ENCODE measurements at regions not wholly inside any gene's neighbourhood (a gene's known extent, or its start where the extent isn't known, plus 50 kb on each side); places are given as distances from the start of the nearest gene placed in this dataset.

GRCh38 chr3:178950676-178951075, 120.9 kb downstream of the ZMAT3 start:
- no peak for TF ChIP-seq CEBPB (IDR thresholded peaks at IDR 0.05)
- TF ChIP-seq EP300 (IDR thresholded peaks at IDR 0.05; ENCODE audit: borderline replicate concordance): no peak
- no peak for TF ChIP-seq NFIC (IDR thresholded peaks at IDR 0.05)
- no peak for TF ChIP-seq CREB1 (IDR thresholded peaks at IDR 0.05; ENCODE audit: low read depth)
- TF ChIP-seq RAD21 (IDR thresholded peaks at IDR 0.05; ENCODE audit: low read depth): no peak
- TF ChIP-seq ZBTB7A (IDR thresholded peaks at IDR 0.05; ENCODE audit: low read depth): no peak
- no peak for TF ChIP-seq TAF1 (IDR thresholded peaks at IDR 0.05; ENCODE audit: low read depth)
- no peak for TF ChIP-seq EGR1 (IDR thresholded peaks at IDR 0.05)
- no peak for TF ChIP-seq FOXM1 (IDR thresholded peaks at IDR 0.05; ENCODE audit: borderline replicate concordance, low read depth)
- no peak for TF ChIP-seq TEAD4 (IDR thresholded peaks at IDR 0.05)
- no peak for TF ChIP-seq YY1 (IDR thresholded peaks at IDR 0.05; ENCODE audit: low read depth)
- TF ChIP-seq, protein P1, sequence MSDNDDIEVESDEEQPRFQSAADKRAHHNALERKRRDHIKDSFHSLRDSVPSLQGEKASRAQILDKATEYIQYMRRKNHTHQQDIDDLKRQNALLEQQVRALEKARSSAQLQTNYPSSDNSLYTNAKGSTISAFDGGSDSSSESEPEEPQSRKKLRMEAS (IDR thresholded peaks at IDR 0.05): no peak
- TF ChIP-seq, protein P2, sequence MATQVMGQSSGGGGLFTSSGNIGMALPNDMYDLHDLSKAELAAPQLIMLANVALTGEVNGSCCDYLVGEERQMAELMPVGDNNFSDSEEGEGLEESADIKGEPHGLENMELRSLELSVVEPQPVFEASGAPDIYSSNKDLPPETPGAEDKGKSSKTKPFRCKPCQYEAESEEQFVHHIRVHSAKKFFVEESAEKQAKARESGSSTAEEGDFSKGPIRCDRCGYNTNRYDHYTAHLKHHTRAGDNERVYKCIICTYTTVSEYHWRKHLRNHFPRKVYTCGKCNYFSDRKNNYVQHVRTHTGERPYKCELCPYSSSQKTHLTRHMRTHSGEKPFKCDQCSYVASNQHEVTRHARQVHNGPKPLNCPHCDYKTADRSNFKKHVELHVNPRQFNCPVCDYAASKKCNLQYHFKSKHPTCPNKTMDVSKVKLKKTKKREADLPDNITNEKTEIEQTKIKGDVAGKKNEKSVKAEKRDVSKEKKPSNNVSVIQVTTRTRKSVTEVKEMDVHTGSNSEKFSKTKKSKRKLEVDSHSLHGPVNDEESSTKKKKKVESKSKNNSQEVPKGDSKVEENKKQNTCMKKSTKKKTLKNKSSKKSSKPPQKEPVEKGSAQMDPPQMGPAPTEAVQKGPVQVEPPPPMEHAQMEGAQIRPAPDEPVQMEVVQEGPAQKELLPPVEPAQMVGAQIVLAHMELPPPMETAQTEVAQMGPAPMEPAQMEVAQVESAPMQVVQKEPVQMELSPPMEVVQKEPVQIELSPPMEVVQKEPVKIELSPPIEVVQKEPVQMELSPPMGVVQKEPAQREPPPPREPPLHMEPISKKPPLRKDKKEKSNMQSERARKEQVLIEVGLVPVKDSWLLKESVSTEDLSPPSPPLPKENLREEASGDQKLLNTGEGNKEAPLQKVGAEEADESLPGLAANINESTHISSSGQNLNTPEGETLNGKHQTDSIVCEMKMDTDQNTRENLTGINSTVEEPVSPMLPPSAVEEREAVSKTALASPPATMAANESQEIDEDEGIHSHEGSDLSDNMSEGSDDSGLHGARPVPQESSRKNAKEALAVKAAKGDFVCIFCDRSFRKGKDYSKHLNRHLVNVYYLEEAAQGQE (IDR thresholded peaks at IDR 0.05; ENCODE audit: low read depth): no peak
- TF ChIP-seq TCF12 (IDR thresholded peaks at IDR 0.05; ENCODE audit: low read depth): no peak
- TF ChIP-seq USF1 (IDR thresholded peaks at IDR 0.05): no peak

GRCh38 chr3:178949896-178950295, 121.7 kb downstream of the ZMAT3 start:
- TF ChIP-seq TAF1 (IDR thresholded peaks at IDR 0.05; ENCODE audit: low read depth): no peak
- TF ChIP-seq EP300 (IDR thresholded peaks at IDR 0.05; ENCODE audit: borderline replicate concordance): no peak
- no peak for TF ChIP-seq CEBPB (IDR thresholded peaks at IDR 0.05)
- TF ChIP-seq NFIC (IDR thresholded peaks at IDR 0.05): no peak
- TF ChIP-seq TCF12 (IDR thresholded peaks at IDR 0.05; ENCODE audit: low read depth): no peak
- no peak for TF ChIP-seq ZBTB7A (IDR thresholded peaks at IDR 0.05; ENCODE audit: low read depth)

DNA sequence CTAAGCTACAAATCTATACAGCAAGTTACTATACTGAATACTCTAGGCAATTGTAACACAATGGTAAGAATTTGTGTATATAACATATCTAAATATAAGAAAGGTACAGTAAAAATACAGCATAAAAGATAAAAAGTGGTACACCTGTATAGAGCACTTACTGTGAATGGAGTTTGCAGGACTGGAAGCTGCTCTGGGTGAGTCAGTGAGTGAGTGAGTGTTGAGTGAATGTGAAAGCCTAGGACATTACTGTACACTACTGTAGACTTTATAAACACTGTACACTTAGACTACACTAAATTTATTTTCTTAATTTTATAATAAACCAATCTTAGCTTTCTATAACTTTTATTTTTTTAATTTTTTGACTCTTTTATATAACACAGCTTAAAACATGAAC, 123.1 kb downstream of the ZMAT3 start:
- TF ChIP-seq, protein P2 (IDR thresholded peaks at IDR 0.05; ENCODE audit: low read depth): no peak
- TF ChIP-seq TEAD4 (IDR thresholded peaks at IDR 0.05): no peak
- no peak for TF ChIP-seq FOXM1 (IDR thresholded peaks at IDR 0.05; ENCODE audit: borderline replicate concordance, low read depth)
- no peak for TF ChIP-seq EGR1 (IDR thresholded peaks at IDR 0.05)
- TF ChIP-seq EP300 (IDR thresholded peaks at IDR 0.05; ENCODE audit: borderline replicate concordance): no peak
- TF ChIP-seq USF1 (IDR thresholded peaks at IDR 0.05): no peak
- no peak for TF ChIP-seq TAF1 (IDR thresholded peaks at IDR 0.05; ENCODE audit: low read depth)
- TF ChIP-seq RAD21 (IDR thresholded peaks at IDR 0.05; ENCODE audit: low read depth): no peak
- no peak for TF ChIP-seq ZBTB7A (IDR thresholded peaks at IDR 0.05; ENCODE audit: low read depth)
- no peak for TF ChIP-seq CEBPB (IDR thresholded peaks at IDR 0.05)
- no peak for TF ChIP-seq TCF12 (IDR thresholded peaks at IDR 0.05; ENCODE audit: low read depth)

DNA sequence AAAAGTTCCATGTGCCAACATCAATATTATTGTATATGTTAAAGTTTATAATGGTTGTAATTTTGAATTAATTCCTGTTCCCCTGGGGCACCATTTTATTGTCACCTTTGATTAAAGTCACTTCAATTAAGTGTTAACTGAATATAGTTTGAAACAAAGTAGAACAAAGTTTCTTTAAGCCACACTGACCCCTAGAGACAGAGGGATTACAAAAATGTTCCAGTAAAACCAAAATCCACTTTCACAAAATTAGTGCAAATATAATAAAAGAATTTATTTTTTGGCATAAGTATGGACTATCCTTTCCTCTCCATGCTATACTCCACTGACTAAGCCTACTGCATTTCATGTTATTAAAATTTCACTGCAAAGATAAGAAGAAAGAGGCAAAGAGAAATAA, 123.9 kb downstream of the ZMAT3 start:
- TF ChIP-seq RAD21 (IDR thresholded peaks at IDR 0.05; ENCODE audit: low read depth) (peak; percentile 37; the same call in 1 of the 2 replicates), NFIC (IDR thresholded peaks at IDR 0.05) (no peak)

- TF ChIP-seq CREB1 (IDR thresholded peaks at IDR 0.05; ENCODE audit: low read depth) (no peak), ZBTB7A (IDR thresholded peaks at IDR 0.05; ENCODE audit: low read depth) (no peak), NFIC (IDR thresholded peaks at IDR 0.05) (no peak), YY1 (IDR thresholded peaks at IDR 0.05; ENCODE audit: low read depth) (no peak), USF1 (IDR thresholded peaks at IDR 0.05) (no peak), TEAD4 (IDR thresholded peaks at IDR 0.05) (no peak), CEBPB (IDR thresholded peaks at IDR 0.05) (no peak), TAF1 (IDR thresholded peaks at IDR 0.05; ENCODE audit: low read depth) (no peak), EP300 (IDR thresholded peaks at IDR 0.05; ENCODE audit: borderline replicate concordance) (no peak)
- TF ChIP-seq, protein P2 (IDR thresholded peaks at IDR 0.05; ENCODE audit: low read depth): no peak
- TF ChIP-seq, protein P1 (IDR thresholded peaks at IDR 0.05): no peak
Measured at GRCh38 chr3:178930116-178930515, 141.5 kb downstream of the ZMAT3 start.

Measured in Ishikawa (cell line).